Osteoblast (primary cell): ENCODE measurements at regions not wholly inside any gene's neighbourhood (a gene's known extent, or its start where the extent isn't known, plus 50 kb on each side); places are given as distances from the start of the nearest gene placed in this dataset.

Source experiments
- DNase-seq: peaks from one replicate; pipeline ENCODE4 v3.0.0; 2011; ENCODE audit warnings: low spot score, mixed read lengths; ENCODE audit not compliant: insufficient read length; ENCODE audit errors: missing footprints
- H2AFZ ChIP-seq: 2 replicates; pipeline ENCODE4 v1.6.0; 2011; ENCODE audit warnings: mild to moderate bottlenecking, low read length
- H3K27ac ChIP-seq: 2 replicates; pipeline ENCODE4 v1.5.1; 2011; ENCODE audit warnings: mild to moderate bottlenecking, low read depth, low read length, moderate library complexity
- H3K27me3 ChIP-seq: 2 replicates; pipeline ENCODE4 v1.6.0; 2012; ENCODE audit warnings: mild to moderate bottlenecking, control low read depth, inconsistent platforms, low read length, moderate library complexity; ENCODE audit not compliant: insufficient read depth
- H3K36me3 ChIP-seq: 2 replicates; pipeline ENCODE4 v1.5.1; 2011; ENCODE audit warnings: mild to moderate bottlenecking, low read length, control low read depth, moderate library complexity; ENCODE audit not compliant: insufficient read depth
- H3K4me1 ChIP-seq: 2 replicates; pipeline ENCODE4 v1.5.1; 2011; ENCODE audit warnings: mild to moderate bottlenecking, low read length, control low read depth, moderate library complexity; ENCODE audit not compliant: insufficient read depth
- H3K4me2 ChIP-seq: 2 replicates; pipeline ENCODE4 v1.6.0; 2011; ENCODE audit warnings: mild to moderate bottlenecking, low read length; ENCODE audit not compliant: insufficient read depth
- H3K4me3 ChIP-seq: fragments of 200-600 bp; sonication (generic); 3 replicates; pipeline ENCODE4 v1.5.1; 2012; ENCODE audit warnings: mild to moderate bottlenecking, low read length, inconsistent platforms; ENCODE audit not compliant: insufficient read depth
- H3K79me2 ChIP-seq: 2 replicates; pipeline ENCODE4 v1.6.0; 2012; ENCODE audit warnings: mild to moderate bottlenecking, low read length, control low read depth, inconsistent platforms; ENCODE audit not compliant: insufficient read depth
- H3K9me3 ChIP-seq: 2 replicates; pipeline ENCODE4 v1.5.1; 2011; ENCODE audit warnings: low read depth, low read length, control low read depth
- H4K20me1 ChIP-seq: 2 replicates; pipeline ENCODE4 v1.6.0; 2012; ENCODE audit warnings: mild to moderate bottlenecking, low read length, control low read depth; ENCODE audit not compliant: insufficient read depth
- TF ChIP-seq, protein P1 (sequence below): IDR thresholded peaks from 2 replicates; pipeline ENCODE4 v1.5.1; 2011; ENCODE audit warnings: mild to moderate bottlenecking, low read depth, low read length, moderate library complexity; ENCODE audit errors: extremely low read depth

DNA sequence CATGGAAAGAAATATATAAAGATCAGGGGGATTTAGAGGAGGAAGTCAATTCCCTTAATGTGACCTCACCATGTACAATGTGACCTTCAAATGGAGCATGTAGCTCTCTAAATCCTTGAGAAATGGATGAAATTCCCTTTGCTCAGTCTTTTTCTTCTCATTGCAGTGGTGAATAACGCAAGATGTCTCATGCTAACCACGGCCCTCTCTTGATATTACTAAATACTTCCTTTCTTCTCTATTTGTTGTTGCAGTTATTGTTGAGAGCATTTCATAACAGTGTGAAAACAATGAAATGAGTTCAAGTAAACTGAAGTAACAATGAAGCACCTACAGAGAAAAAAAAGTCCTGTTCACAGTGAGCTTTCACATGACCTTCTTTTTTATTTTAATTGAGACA, 55.6 kb downstream of the ZNF281 start:
- TF ChIP-seq, protein P1, sequence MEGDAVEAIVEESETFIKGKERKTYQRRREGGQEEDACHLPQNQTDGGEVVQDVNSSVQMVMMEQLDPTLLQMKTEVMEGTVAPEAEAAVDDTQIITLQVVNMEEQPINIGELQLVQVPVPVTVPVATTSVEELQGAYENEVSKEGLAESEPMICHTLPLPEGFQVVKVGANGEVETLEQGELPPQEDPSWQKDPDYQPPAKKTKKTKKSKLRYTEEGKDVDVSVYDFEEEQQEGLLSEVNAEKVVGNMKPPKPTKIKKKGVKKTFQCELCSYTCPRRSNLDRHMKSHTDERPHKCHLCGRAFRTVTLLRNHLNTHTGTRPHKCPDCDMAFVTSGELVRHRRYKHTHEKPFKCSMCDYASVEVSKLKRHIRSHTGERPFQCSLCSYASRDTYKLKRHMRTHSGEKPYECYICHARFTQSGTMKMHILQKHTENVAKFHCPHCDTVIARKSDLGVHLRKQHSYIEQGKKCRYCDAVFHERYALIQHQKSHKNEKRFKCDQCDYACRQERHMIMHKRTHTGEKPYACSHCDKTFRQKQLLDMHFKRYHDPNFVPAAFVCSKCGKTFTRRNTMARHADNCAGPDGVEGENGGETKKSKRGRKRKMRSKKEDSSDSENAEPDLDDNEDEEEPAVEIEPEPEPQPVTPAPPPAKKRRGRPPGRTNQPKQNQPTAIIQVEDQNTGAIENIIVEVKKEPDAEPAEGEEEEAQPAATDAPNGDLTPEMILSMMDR: no peak
- Histone ChIP-seq H2AFZ (no peak overlapping the region), H3K4me2 (no peak overlapping the region), H3K36me3 (no peaks in the 10 kb centered on the region), H3K9me3 (no peaks in the 10 kb centered on the region), H3K79me2 (no peaks in the 10 kb centered on the region), H3K4me3 (no peak overlapping the region), H3K27ac (peak overlapping the region; percentile 98), H3K4me1 (peaks cover 27% of the 10 kb centered on the region), H3K27me3 (no peaks in the 10 kb centered on the region), H4K20me1 (no peaks in the 10 kb centered on the region)
- DNase-seq: no peak

DNA sequence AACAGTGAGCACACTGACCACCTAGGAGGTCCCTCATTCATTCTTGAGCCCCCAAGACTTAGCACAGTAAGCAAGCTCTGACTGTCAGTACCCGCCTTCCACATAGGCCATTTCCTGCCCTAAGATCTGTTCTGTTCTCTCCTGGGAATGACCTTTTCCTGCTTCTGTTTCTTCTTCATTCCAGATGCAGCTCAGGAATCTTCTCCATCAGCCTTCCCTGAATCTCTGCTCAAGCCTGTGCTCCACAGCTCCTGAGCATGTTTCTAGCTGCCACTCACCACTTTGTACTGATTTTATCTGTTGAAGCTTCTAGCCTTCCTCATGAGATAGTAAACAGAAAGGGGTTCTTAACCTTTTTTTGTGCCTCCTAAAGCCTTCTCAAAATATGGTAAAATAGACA, 56.6 kb downstream of the ZNF281 start:
- Histone ChIP-seq H3K4me1 (peaks cover 27% of the 10 kb centered on the region), H3K27ac (peak overlapping the region; percentile 98), H3K9me3 (no peaks in the 10 kb centered on the region), H2AFZ (peak overlapping the region; percentile 45), H3K4me3 (no peak overlapping the region), H4K20me1 (no peaks in the 10 kb centered on the region), H3K27me3 (no peaks in the 10 kb centered on the region), H3K36me3 (no peaks in the 10 kb centered on the region), H3K4me2 (peak overlapping the region; percentile 15), H3K79me2 (no peaks in the 10 kb centered on the region)
- TF ChIP-seq, protein P1: no peak
- no peak for DNase-seq

DNA sequence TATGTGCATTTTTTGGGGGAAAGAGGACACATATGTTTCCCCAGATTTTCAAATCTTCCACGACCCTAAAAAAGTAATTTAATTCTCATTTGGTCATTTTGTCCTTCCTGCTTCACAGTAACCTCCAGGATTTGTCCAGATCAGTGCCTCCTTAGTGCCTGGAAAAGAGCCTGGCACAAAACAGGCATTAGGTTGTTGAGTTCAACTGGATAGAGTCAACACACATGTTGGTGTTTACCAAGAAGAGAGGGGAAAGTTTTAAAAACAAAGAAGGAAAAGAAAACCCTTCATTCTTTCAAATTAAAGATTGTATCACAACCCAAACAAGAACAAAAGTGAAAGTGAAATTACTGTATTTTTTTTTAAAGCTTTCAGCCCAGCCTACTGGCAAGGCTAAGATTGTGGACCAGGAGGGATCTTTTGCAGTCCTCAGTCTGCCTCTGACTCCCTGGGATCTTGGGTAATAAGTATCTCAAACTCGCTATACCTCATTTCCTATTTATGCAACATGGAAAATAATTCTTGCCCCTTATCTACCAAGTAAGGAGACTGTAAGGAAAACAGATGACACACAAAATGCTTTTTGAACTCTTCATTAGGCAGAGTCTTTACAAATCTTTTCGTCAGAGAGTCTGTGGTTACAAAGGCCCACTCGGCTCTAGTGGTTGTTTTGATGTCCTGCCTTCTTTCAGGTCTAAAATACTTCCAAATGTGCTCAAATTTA, 57.8 kb downstream of the ZNF281 start:
- H3K4me3 ChIP-seq: peak overlapping the region; percentile 61
- no peaks in the 10 kb centered on the region for H4K20me1 ChIP-seq
- H3K4me1 ChIP-seq: peaks cover 27% of the 10 kb centered on the region
- H3K27ac ChIP-seq: peak overlapping the region; percentile 98
- H3K79me2 ChIP-seq: no peaks in the 10 kb centered on the region
- TF ChIP-seq, protein P1: peak; percentile 15
- no peaks in the 10 kb centered on the region for H3K36me3 ChIP-seq
- peak; percentile 83 for DNase-seq
- H2AFZ ChIP-seq: peak overlapping the region; percentile 52
- H3K9me3 ChIP-seq: no peaks in the 10 kb centered on the region
- H3K27me3 ChIP-seq: no peaks in the 10 kb centered on the region
- H3K4me2 ChIP-seq: peak overlapping the region; percentile 84

DNA sequence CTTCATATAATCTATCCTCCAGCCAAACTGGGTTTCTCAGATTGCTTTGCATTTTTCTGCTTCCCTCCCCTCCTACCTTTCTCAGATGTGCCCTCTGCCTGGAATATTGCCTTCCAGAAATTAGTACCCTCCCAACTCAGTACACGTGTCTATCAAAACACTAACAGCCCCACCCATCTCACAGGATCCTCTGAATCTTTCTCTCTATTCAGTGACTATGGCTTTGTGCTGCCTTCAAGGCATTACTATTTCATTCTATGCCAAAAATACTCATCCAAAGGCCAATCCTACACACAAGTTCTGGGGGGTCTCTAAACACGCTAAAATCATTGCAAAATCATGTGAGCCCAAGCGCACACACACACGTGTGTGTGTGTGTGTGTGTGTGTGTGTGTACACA, 58.4 kb downstream of the ZNF281 start:
- Histone ChIP-seq H3K36me3 (no peaks in the 10 kb centered on the region), H3K4me3 (peak overlapping the region; percentile 61), H2AFZ (peak overlapping the region; percentile 52), H3K4me1 (peaks cover 27% of the 10 kb centered on the region), H3K4me2 (peak overlapping the region; percentile 84), H4K20me1 (no peaks in the 10 kb centered on the region), H3K9me3 (no peaks in the 10 kb centered on the region), H3K27ac (peak overlapping the region; percentile 98), H3K27me3 (no peaks in the 10 kb centered on the region), H3K79me2 (no peaks in the 10 kb centered on the region)
- TF ChIP-seq, protein P1: no peak
- DNase-seq: no peak
